HG03571 (cell line): ENCODE measurements at regions not wholly inside any gene's neighbourhood (a gene's known extent, or its start where the extent isn't known, plus 50 kb on each side); places are given as distances from the start of the nearest gene placed in this dataset.
A peak's percentile ranks its signal among the peaks of the same experiment; 100 is the strongest.
"Not testable (repeated sequence)": the region's sequence is repeated elsewhere in the genome, so short reads cannot be mapped to it uniquely, and the experiment has no call there.

Experiments used
- ATAC-seq: cut with Tn5 transposase; IDR thresholded peaks from one replicate; pipeline ENCODE4 v1.9.1; 2021; ENCODE audit not compliant: unreplicated experiment

- no peak for ATAC-seq
Measured at GRCh38 chr7:114802632-114803031, 119.3 kb upstream of the MDFIC start.

GRCh38 chr7:114806590-114807162, 115.2 kb upstream of the MDFIC start:
- no peak for ATAC-seq

GRCh38 chr7:114812570-114812969, 109.3 kb upstream of the MDFIC start:
- ATAC-seq: no peak

- no peak for ATAC-seq
Measured at GRCh38 chr7:114813624-114814023, 108.3 kb upstream of the MDFIC start.

- not testable (repeated sequence) for ATAC-seq
Measured at GRCh38 chr7:114817036-114817435, 104.9 kb upstream of the MDFIC start.

GRCh38 chr7:114818501-114818900, 103.4 kb upstream of the MDFIC start:
- ATAC-seq: no peak

GRCh38 chr7:114819616-114820362, 102.1 kb upstream of the MDFIC start:
- ATAC-seq: no peak

GRCh38 chr7:114821030-114821900, 100.6 kb upstream of the MDFIC start:
- ATAC-seq: no peak

- ATAC-seq: no peak
Measured at GRCh38 chr7:114822131-114822530, 99.8 kb upstream of the MDFIC start.

- no peak for ATAC-seq
Measured at GRCh38 chr7:114822844-114823243, 99.0 kb upstream of the MDFIC start.

- no peak for ATAC-seq
Measured at GRCh38 chr7:114823290-114823689, 98.6 kb upstream of the MDFIC start.

GRCh38 chr7:114825423-114825951, 96.4 kb upstream of the MDFIC start:
- no peak for ATAC-seq

- no peak for ATAC-seq
Measured at GRCh38 chr7:114830952-114831351, 90.9 kb upstream of the MDFIC start.

- peak; percentile 91 for ATAC-seq
Measured at GRCh38 chr7:114832906-114833595, 88.8 kb upstream of the MDFIC start.

- ATAC-seq: no peak
Measured at GRCh38 chr7:114835303-114835702, 86.6 kb upstream of the MDFIC start.

- ATAC-seq: no peak
Measured at GRCh38 chr7:114835861-114836260, 86.0 kb upstream of the MDFIC start.

GRCh38 chr7:114842551-114843065, 79.3 kb upstream of the MDFIC start:
- no peak for ATAC-seq

GRCh38 chr7:114843102-114843501, 78.8 kb upstream of the MDFIC start:
- no peak for ATAC-seq

- no peak for ATAC-seq
Measured at GRCh38 chr7:114851406-114852061, 70.4 kb upstream of the MDFIC start.

GRCh38 chr7:114852293-114852692, 69.6 kb upstream of the MDFIC start:
- ATAC-seq: no peak
